ENCODE measurements at regions not wholly inside any gene's neighbourhood (a gene's known extent, or its start where the extent isn't known, plus 50 kb on each side); places are given as distances from the start of the nearest gene placed in this dataset.
"Not testable (repeated sequence)": the region's sequence is repeated elsewhere in the genome, so short reads cannot be mapped to it uniquely, and the experiment has no call there.

- no peak for DNase-seq
Observed at GRCh38 chr2:44051593-44052347, 56.0 kb upstream of the LRPPRC start.

- no peak for DNase-seq
Observed at GRCh38 chr2:44052584-44052983, 56.8 kb upstream of the LRPPRC start.

- no peak for DNase-seq
Observed at GRCh38 chr2:44053052-44053451, 57.3 kb upstream of the LRPPRC start.

GRCh38 chr2:44053456-44053855 lies 57.7 kb upstream of the LRPPRC start:
- DNase-seq = no peak

GRCh38 chr2:44055229-44055628 lies 59.4 kb upstream of the LRPPRC start:
- no peak for DNase-seq

- no peak for DNase-seq
Observed at GRCh38 chr2:44055664-44056063, 59.9 kb upstream of the LRPPRC start.

GRCh38 chr2:44056947-44057346 lies 61.2 kb upstream of the LRPPRC start:
- no peak for DNase-seq

- not testable (repeated sequence) for DNase-seq
Observed at GRCh38 chr2:44060286-44060685, 64.5 kb upstream of the LRPPRC start.

- DNase-seq = no peak
Observed at GRCh38 chr2:44060990-44061389, 65.2 kb upstream of the LRPPRC start.

- no peak for DNase-seq
Observed at GRCh38 chr2:44061469-44061868, 65.7 kb upstream of the LRPPRC start.

GRCh38 chr2:44061876-44062275 lies 66.1 kb upstream of the LRPPRC start:
- no peak for DNase-seq

- DNase-seq = no peak
Observed at GRCh38 chr2:44063033-44063432, 67.2 kb upstream of the LRPPRC start.

GRCh38 chr2:44064281-44064680 lies 68.5 kb upstream of the LRPPRC start:
- DNase-seq = not testable (repeated sequence)

- not testable (repeated sequence) for DNase-seq
Observed at GRCh38 chr2:44067012-44067790, 71.4 kb upstream of the LRPPRC start.

- not testable (repeated sequence) for DNase-seq
Observed at GRCh38 chr2:44067791-44068181, 72.0 kb upstream of the LRPPRC start.

GRCh38 chr2:44071454-44072046 lies 75.8 kb upstream of the LRPPRC start:
- DNase-seq = no peak

GRCh38 chr2:44073667-44074066 lies 77.9 kb upstream of the LRPPRC start:
- DNase-seq = not testable (repeated sequence)

GRCh38 chr2:44074795-44075194 lies 79.0 kb upstream of the LRPPRC start:
- not testable (repeated sequence) for DNase-seq

GRCh38 chr2:44075541-44075940 lies 79.8 kb upstream of the LRPPRC start:
- no peak for DNase-seq

- DNase-seq = no peak
Observed at GRCh38 chr2:44077942-44078511, 82.2 kb upstream of the LRPPRC start.

- no peak for DNase-seq
Observed at GRCh38 chr2:44079686-44080085, 83.9 kb upstream of the LRPPRC start.

- no peak for DNase-seq
Observed at GRCh38 chr2:44083054-44083453, 85.6 kb upstream of the PPM1B start.

- no peak for DNase-seq
Observed at GRCh38 chr2:44084850-44085249, 83.8 kb upstream of the PPM1B start.
